Kidney glomerular epithelial cell (primary cell): ENCODE measurements at regions not wholly inside any gene's neighbourhood (a gene's known extent, or its start where the extent isn't known, plus 50 kb on each side); places are given as distances from the start of the nearest gene placed in this dataset.
"Not testable (repeated sequence)": the region's sequence is repeated elsewhere in the genome, so short reads cannot be mapped to it uniquely, and the experiment has no call there.

Source experiments
- DNase-seq: peaks from one replicate; lab custom pipeline; 2025; lab: John Stamatoyannopoulos, UW

DNA sequence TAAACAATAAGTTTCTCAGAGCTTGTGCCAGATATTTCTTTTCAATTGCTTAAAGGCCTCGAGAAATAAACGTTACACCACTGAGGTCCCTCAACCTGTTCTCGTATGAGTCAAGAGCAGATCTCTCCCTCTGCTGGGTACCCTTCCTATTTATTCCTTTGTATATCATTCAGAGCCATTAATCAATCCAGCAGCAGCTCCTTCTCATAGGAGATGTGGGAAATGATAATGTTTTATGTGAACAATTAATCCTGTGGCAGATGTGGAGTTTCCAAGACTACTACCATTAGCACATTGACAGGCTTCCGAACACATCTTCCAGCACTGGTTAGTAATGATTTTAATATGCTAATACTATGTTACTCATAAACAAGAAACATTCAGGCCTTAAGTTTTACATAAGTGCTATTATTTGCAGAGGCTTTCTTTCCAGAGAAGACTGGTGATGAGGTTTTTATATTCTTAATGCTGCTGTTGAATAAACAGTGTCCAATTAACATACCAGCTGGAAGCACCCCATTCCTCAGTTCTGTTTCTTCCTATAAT is 196.5 kb downstream of the ZNF608 start:
- no peak for DNase-seq

DNA sequence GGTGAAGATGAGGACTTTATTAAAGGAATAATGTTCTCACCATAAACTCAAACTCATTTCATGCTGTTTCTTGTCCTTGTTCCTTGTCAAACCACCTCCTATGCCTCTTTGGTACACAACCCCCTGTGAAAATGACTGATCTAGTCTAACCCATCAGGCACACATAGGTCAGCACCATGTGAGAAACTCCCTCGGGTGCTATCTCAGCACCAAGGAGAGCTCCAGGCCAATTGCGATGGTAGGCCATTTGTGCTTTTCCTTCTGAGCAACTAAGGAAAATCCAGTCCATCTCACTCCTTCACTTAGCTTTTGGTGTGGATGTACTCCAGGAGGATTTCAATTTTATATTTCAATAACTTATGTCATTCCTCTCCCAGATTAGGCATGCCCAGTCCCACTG is 199.8 kb downstream of the ZNF608 start:
- peak; percentile 2 for DNase-seq

DNA sequence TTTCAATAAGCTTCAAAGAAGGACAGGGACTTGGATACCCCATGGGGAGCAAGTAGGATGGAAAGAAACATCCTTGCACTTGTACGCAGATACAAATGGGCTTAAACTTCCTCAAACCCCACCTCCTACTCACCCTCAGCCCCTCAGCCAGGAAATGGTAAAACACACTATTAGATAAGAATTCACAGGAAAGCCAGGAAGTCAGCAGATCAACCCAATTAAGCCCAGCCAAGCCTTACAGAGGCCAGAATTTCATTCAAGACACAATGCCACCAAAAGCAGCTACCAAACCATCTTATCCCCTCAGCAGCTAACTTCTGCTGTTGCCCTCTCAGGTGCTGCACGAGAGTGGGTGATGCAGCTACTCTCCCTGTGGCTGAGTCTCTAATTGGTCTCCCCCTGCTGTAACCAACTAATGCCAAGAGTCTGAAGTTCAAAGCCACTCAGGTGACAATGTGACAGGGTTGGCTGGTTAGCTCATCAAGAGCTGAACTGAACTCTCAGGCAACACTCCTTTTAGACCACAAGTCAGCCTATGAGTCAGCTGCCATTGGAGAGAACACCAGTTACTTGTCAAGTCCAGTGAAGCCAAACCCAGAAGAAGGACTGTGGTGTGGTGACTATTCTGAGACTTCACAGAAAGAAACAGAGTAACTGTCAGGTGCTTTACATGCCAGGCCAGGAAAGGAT is 201.9 kb downstream of the ZNF608 start:
- DNase-seq = peak; percentile 1

DNA sequence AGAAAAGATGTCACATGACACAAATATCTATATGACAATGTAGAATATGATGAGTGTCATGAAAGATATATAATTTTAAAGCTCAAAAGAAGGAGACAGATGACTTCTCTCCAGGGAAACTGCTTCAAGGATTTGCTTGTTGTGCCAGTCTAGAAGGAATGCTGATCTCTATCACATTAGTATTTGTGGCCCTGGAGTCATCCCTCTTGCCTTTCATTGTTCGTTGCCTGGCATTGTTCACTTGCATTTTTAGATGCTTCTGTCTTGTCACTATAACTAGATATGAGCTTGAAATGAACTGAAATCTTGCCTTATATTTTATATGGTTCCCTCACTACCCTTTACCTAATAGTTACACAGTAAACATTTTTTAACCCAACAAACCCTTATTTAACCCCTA is 207.5 kb downstream of the ZNF608 start:
- DNase-seq = no peak

DNA sequence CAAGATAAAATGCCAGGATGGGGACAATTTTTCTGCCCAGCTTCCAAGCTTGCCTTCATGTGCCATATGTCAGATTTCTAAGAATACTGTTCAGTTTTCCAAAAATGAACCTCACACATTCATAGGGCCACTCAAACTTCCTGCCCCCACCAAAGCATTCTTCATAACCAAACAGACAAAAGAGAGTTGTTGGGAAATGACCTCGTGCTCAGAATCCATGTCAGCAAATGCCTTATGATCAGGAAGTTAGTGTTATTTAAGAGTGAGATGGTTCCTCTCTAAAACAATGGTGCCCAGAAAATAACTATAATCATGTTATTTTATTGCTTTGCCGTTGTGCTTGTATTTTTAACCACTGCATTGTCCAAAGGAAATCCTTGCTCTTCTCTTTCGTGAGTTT is 208.2 kb downstream of the ZNF608 start:
- DNase-seq = no peak

DNA sequence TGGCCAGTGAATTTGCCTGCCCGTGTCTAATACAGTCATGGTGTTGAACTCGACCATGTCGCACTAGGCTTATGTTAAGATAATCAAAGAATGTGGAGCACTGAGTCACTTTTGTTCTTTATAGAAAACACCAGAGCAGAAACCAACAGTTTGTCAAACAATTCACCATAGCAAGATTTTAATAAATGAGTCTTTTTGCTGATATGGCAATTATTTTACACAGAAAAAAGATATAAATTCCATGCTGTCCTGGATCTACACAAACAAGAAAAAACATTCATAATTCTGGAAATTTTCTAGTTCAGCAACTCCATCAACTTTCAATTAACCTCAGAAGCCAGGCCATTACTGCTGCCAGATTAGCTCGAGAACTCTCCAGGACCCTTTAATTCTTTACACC is 208.9 kb downstream of the ZNF608 start:
- DNase-seq = no peak

DNA sequence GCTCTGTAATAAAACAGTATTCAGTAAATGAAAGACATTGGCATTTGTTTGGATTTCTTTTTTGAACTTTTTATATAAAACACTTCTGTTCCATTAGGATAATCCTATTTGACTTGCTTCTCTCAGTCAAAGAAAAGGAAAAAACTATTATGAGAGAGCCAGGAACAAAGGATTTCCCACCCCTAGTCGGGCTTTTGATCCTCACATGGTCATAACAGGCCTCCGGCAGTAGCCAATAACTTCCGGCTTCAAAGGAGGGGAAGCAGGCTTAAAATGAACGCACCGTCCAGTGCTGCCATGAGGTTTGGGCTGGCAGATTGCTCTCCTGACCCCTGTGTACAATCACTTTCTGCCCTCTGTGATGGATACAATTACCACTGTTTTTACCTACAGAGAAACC is 209.3 kb downstream of the ZNF608 start:
- no peak for DNase-seq

- DNase-seq = no peak
Observed at GRCh38 chr5:124536333-124536732, 210.1 kb downstream of the ZNF608 start.

- no peak for DNase-seq
Observed at GRCh38 chr5:124530916-124531315, 215.5 kb downstream of the ZNF608 start.

- no peak for DNase-seq
Observed at GRCh38 chr5:124528838-124529237, 217.6 kb downstream of the ZNF608 start.

DNA sequence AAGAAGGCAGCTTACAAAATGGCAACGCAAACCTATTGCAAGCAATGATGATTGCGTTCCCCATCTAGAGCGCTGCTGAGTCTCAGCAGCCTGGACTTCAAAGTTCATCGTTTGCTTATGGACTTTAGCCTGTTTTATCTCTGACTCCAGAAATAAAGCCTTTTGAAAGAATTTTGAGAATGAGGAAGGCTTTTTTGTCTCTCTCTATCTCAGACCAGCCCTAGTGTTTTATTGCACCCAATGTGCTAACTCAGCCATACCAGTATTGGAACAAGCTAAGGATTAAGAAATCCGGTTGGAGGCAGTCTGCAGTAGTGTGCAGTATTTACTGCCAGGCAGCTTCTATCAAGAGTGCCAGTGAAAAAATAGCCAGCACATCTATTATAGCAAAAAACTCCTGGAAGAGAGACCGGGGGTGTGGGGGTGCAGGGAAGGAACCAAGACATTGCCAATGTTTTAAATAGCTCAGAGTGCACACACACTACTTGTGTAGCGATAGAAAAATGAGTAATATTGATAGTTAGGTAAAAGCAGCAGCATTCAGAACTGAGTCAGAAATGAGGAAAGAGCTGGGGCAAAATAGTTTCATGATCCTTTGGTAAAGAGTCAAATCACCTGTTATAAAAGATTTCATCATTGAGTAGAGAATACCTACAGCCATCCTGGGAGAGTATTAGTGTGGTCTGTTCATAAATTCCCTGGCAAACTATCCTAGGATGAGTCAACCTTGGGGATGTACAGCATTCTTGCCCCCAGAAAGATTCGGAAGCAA is 219.0 kb downstream of the ZNF608 start:
- no peak for DNase-seq

DNA sequence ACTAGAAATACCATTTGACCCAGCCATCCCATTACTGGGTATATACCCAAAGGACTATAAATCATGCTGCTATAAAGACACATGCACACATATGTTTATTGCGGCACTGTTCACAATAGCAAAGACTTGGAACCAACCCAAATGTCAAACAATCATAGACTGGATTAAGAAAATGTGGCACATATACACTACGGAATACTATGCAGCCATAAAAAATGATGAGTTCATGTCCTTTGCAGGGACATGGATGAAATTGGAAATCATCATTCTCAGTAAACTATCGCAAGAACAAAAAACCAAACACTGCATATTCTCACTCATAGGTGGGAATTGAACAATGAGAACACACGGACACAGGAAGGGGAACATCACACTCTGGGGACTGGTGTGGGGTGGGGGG is 220.4 kb downstream of the ZNF608 start:
- not testable (repeated sequence) for DNase-seq

GRCh38 chr5:124524552-124525232 is 221.7 kb downstream of the ZNF608 start:
- no peak for DNase-seq

DNA sequence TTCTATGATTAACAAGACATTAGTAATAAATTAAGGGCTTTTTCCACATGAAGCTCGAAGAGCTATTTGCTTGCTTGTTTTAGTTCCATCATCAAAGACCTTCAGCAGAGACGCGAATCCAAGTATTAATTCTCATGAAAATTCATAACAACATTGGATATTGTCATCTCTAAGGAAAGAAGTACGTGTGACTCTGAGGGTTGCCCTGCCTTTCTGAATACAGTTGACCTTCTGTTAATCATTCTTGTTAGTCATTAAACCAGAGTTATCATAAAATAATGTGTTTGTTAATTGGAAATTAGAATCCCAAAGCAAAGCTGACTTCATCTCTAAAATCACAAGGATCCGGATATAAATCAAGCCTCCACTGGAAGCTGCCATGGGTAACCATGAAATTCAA is 222.5 kb downstream of the ZNF608 start:
- DNase-seq = no peak

DNA sequence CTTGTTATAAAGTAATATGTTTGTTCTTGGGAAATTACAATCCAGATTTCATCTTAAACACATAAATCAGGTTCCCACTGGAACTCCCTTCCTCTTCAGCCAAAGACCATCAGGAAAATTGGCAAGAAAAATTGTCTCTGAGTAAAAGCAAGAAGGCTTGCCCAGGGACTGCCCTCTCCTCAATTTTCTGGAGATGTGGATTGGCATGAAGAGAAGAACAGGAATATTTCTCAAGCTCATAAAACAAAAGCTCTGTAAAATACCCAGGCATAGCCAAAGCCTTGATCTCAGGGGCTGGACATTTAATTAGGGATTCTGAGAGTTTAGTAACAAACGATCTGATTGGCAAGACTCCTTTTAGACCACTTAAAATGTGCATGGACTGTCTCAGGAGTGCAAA is 223.4 kb downstream of the ZNF608 start:
- no peak for DNase-seq

- DNase-seq = no peak
Observed at GRCh38 chr5:124521461-124522230, 224.8 kb downstream of the ZNF608 start.

DNA sequence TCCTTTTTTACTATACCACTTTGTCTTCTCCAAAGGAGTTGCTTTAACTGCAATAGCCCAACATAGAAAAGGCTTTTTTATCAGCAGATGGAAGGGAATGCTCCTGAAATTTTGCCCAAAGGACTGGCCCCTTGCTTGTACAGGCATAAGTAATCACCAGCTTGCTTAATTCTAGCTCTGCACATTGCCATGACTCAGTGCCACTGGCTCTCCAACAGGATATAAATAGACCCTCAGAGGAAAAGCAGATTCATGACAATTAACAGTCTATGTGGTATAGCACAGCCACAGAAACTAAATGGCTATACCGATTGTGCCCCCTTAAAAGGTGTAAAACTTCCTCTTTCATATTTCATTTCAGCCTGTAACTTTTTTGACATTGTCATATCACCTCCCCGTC is 227.0 kb downstream of the ZNF608 start:
- DNase-seq = no peak

DNA sequence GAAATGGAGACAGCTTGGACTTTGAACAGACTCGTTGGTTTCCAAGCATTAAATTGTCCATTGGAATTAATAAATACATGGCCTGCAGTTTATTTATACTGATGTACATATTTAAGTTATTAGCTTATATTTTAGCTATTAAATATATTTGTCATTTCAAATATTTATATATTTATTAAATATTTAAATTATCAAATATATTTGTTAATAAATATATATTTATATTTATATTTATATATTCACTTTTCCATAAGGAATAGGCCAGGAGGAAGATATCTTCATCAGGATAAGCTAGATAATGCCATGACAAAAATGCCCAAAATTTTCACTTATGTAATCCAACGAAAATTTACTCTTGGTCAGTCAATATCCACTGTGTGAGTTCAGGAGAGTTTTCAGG is 229.9 kb downstream of the ZNF608 start:
- DNase-seq = no peak

GRCh38 chr5:124515497-124516245 is 230.8 kb downstream of the ZNF608 start:
- DNase-seq = no peak

DNA sequence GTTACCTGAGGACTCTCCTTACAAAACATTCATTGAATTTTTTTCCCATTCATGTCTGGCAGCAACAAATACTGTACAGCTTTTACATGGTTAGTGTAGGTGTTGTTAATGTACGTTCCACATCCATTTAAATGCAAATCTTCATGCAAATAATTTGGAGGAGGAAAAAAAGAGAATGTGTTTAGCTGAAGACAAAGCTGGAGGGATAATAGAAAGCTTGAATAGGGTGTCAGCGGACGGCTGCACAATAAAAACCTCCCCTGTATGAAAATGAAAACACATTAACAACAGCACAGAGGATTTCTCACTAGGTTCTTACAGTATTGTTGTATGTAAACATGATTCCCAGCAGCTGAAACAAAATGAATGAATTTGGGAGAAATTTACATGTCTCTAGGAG is 231.5 kb downstream of the ZNF608 start:
- DNase-seq = no peak

GRCh38 chr5:124512952-124513632 is 233.3 kb downstream of the ZNF608 start:
- no peak for DNase-seq
